Pancreas (tissue), 10 donors: ENCODE measurements at regions not wholly inside any gene's neighbourhood (a gene's known extent, or its start where the extent isn't known, plus 50 kb on each side); places are given as distances from the start of the nearest gene placed in this dataset.
A peak's percentile ranks its signal among the peaks of the same experiment; 100 is the strongest.
"Not testable (repeated sequence)": the region's sequence is repeated elsewhere in the genome, so short reads cannot be mapped to it uniquely, and the experiment has no call there.

Source experiments
- ATAC-seq, 4 donors: fragments of 200-7000 bp; cut with Tn5 transposase; one replicate each; pipeline versions ENCODE4 v1.8.0 to v1.9.1; 2020; ENCODE audit warnings: mild to moderate bottlenecking in 4 of 4, moderate library complexity in 4 of 4
- DNase-seq, 6 donors: peaks; one replicate each; pipeline ENCODE4 v3.0.0-alpha.2; 2020
- FAIRE-seq: peaks from 2 replicates; lab custom pipeline; 2012; peaks lifted over from hg19 to GRCh38; lab: Jason Lieb, UNC
- H3K27ac ChIP-seq, 4 donors: fragments of 200-600 bp; sonication (generic); 1 replicate in 3 of 4; 2 replicates in 1 of 4; pipeline versions ENCODE4 v1.5.0 to v1.8.0; 2020
- H3K27me3 ChIP-seq, 4 donors: fragments of 200-600 bp; one replicate each; pipeline ENCODE4 v1.8.0; 2021
- H3K36me3 ChIP-seq, 3 donors: fragments of 200-600 bp; sonication (generic) in 1 of 3; one replicate each; pipeline versions ENCODE4 v1.5.0 to v1.8.0; 2020 to 2021
- H3K4me1 ChIP-seq, 3 donors: fragments of 200-600 bp; one replicate each; pipeline ENCODE4 v1.8.0; 2021
- H3K4me3 ChIP-seq, 4 donors: fragments of 200-600 bp; sonication (generic) in 2 of 4; one replicate each; pipeline versions ENCODE4 v1.5.0 to v1.8.0; 2020 to 2021
- H3K9me3 ChIP-seq, 4 donors: fragments of 200-600 bp; one replicate each; pipeline ENCODE4 v1.8.0; 2021
- CTCF ChIP-seq, 4 donors: fragments of 200-600 bp; sonication (generic) in 3 of 4; IDR thresholded peaks; one replicate each; pipeline versions ENCODE4 v1.5.0 to v1.8.0; 2021; ENCODE audit warnings: antibody characterized with exemption in 4 of 4
- WGBS, 2 donors: extraction: QIAGEN DNeasy Blood & Tissue Kit; methylation state at CpG; one replicate each; pipeline ENCODE4 v1.1.7; 2013; 5-methylcytosine and 5-hydroxymethylcytosine counted together
- intact Hi-C, 3 donors: fragments of 100-400 bp; cut with DNase I; formaldehyde crosslinking; loops; one replicate each; pipeline versions ENCODE4 v1.11.1 to v1.14.2; 2022
- donor health status: healthy with polysubstance abuse.
- donor health status: DM: no; HTN: no; CAD: no; lungs with moderate emphysema.
- donor health status: DM: no; HTN: no; CAD: no.
- donor health status: control.
- donor health status: control.
- donor health status: Bipolar disorder and iron deficiency.
- donor health status: DM: yes; HTN: yes; CAD: no.
- donor health status: DM: no; HTN: no; CAD: no.
- donor health status: DM: no; HTN: no; CAD: no.
- donor health status: DM: yes; HTN: yes; CAD: no.

- Histone ChIP-seq H3K27ac (no peak overlapping the region), H3K4me1 (no peaks in the 10 kb centered on the region), H3K9me3 (no peaks in the 10 kb centered on the region), H3K27me3 (no peaks in the 10 kb centered on the region), H3K36me3 (no peaks in the 10 kb centered on the region), H3K4me3 (no peak overlapping the region)
- ATAC-seq, result peak; percentile 72 to 95 (median 86)
- intact Hi-C loops, result no loop called here
- no peak for TF ChIP-seq CTCF (IDR thresholded peaks at IDR 0.05)
- DNase-seq, result peak in 3 of 6 donors; percentile 16 to 31 (median 19)
- FAIRE-seq, result no peak
- WGBS, 2 donors, result 24 to 27% methylated on average over 6 of the region's 6 CpGs
Measured at GRCh38 chr18:68177807-68178702, 536.9 kb downstream of the TMX3 start.

- Histone ChIP-seq H3K27me3 (no peaks in the 10 kb centered on the region), H3K27ac (no peak overlapping the region), H3K9me3 (no peaks in the 10 kb centered on the region), H3K36me3 (no peaks in the 10 kb centered on the region), H3K4me1 (no peaks in the 10 kb centered on the region), H3K4me3 (no peak overlapping the region)
- DNase-seq (no peak), ATAC-seq (no peak), FAIRE-seq (no peak)
- TF ChIP-seq CTCF (IDR thresholded peaks at IDR 0.05), result no peak
- intact Hi-C loops, result no loop called here
Measured at GRCh38 chr18:68176901-68177300, 538.0 kb downstream of the TMX3 start.

GRCh38 chr18:68172842-68173549, 541.9 kb downstream of the TMX3 start:
- Histone ChIP-seq H3K36me3 (no peaks in the 10 kb centered on the region), H3K4me3 (no peak overlapping the region), H3K27ac (no peak overlapping the region), H3K9me3 (no peaks in the 10 kb centered on the region), H3K4me1 (no peaks in the 10 kb centered on the region), H3K27me3 (no peaks in the 10 kb centered on the region)
- FAIRE-seq, result no peak
- TF ChIP-seq CTCF (IDR thresholded peaks at IDR 0.05), result no peak
- DNase-seq, result no peak
- WGBS, 2 donors, result 60 to 68% methylated on average over 17 of the region's 17 CpGs
- intact Hi-C loops, result no loop called here
- ATAC-seq, result no peak

- intact Hi-C loops, result no loop called here
- H3K27ac ChIP-seq, result no peak overlapping the region
- no peak for FAIRE-seq
Measured at GRCh38 chr18:68164909-68165308, 550.0 kb downstream of the TMX3 start.

GRCh38 chr18:68153821-68154220, 561.1 kb downstream of the TMX3 start:
- H3K4me3 ChIP-seq, H3K4me1 ChIP-seq, ATAC-seq, H3K27me3 ChIP-seq, FAIRE-seq, H3K27ac ChIP-seq, H3K36me3 ChIP-seq, H3K9me3 ChIP-seq, DNase-seq, intact Hi-C loops: not testable (repeated sequence)
- 55 to 61% methylated on average over 5 of the region's 5 CpGs for WGBS, 2 donors

More at GRCh38 chr18:68164909-68165308, 550.0 kb downstream of the TMX3 start:
- H3K4me1 ChIP-seq, result no peaks in the 10 kb centered on the region
- no peak overlapping the region for H3K4me3 ChIP-seq
- DNase-seq (no peak), ATAC-seq (no peak)
- no peak for TF ChIP-seq CTCF (IDR thresholded peaks at IDR 0.05)
- no peaks in the 10 kb centered on the region for H3K9me3 ChIP-seq
- no peaks in the 10 kb centered on the region for H3K36me3 ChIP-seq
- WGBS, 2 donors, result 37 to 54% methylated on average over 4 of the region's 4 CpGs
- no peaks in the 10 kb centered on the region for H3K27me3 ChIP-seq
